Activated T-cell treated with anti-CD3 and anti-CD28 coated beads, Interleukin-2, amount 50 U/mL, for 72 hours (primary cell): ENCODE measurements at regions not wholly inside any gene's neighbourhood (a gene's known extent, or its start where the extent isn't known, plus 50 kb on each side); places are given as distances from the start of the nearest gene placed in this dataset.

Experiments used
- ATAC-seq, 2 donors: fragments of 150-1000 bp; cut with Tn5 transposase; replicated peaks in 1 of 2; 2 replicates each; pipeline ENCODE4 v1.10.0; 2021; ENCODE audit warnings: moderate library complexity in 2 of 2, mild to moderate bottlenecking in 1 of 2
- DNase-seq, 2 donors: peaks; one replicate each; pipeline ENCODE4 v3.0.0; 2021 to 2022; ENCODE audit warnings: mixed read lengths in 1 of 2
- H3K27ac Mint-ChIP-seq: one replicate; pipeline ENCODE4 v1.8.0; 2022; ENCODE audit warnings: mild to moderate bottlenecking, moderate library complexity, mixed read lengths
- H3K27me3 Mint-ChIP-seq: one replicate; pipeline ENCODE4 v1.8.0; 2022; ENCODE audit warnings: low read depth, mixed read lengths
- H3K36me3 Mint-ChIP-seq, 2 donors: one replicate each; pipeline ENCODE4 v1.8.0; 2022; ENCODE audit warnings: mixed read lengths in 2 of 2, mild to moderate bottlenecking in 1 of 2; ENCODE audit not compliant: insufficient read depth in 2 of 2
- H3K4me1 Mint-ChIP-seq: one replicate; pipeline ENCODE4 v1.8.0; 2022; ENCODE audit warnings: low read depth, mixed read lengths
- H3K4me3 Mint-ChIP-seq, 2 donors: one replicate each; pipeline ENCODE4 v1.8.0; 2022; ENCODE audit warnings: mild to moderate bottlenecking in 2 of 2, mixed read lengths in 2 of 2, moderate library complexity in 2 of 2
- H3K9me3 Mint-ChIP-seq, 2 donors: one replicate each; pipeline ENCODE4 v1.8.0; 2022; ENCODE audit warnings: mixed read lengths in 2 of 2

DNA sequence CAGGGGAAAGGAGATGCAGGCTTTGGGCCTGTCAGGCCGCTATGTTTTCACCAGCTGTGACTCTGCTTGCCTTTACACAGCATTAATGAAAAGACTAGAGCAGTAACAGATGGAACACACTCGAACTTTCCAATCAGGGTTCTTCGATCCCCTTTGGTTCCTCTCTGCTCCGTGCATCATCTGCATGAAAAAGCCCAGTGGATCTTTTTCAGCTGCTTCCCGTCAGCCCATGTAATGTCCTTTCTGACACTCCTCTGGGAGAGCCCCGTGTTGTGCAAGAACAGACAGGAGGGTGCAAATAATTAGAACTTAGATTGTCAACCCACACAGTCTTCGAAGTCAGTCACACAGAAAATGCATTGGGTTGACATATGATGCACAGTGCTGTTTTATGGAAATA lies 448.9 kb upstream of the ZNF462 start:
- ATAC-seq: no peak
- DNase-seq: no peak

DNA sequence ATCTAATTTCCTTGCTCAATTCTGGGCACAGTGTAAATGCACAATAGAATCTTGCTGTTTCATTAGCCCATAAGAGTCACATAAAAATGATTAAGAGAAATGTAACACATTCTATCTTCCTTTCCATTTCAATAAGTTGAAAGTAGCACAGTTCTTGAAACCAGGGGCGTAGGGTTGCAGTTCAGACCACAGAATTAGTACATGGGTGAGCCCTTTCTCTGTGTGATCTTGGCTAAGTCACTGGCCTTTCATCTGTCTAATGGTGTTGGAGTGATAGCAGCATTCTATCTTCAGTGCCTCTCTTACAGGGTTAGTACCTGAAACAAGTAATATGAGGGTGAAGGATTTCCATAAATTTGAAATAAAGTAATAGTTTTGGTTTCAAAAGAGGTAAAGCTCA lies 445.3 kb upstream of the ZNF462 start:
- no peak overlapping the region for H3K27ac Mint-ChIP-seq
- peaks cover 4 to 9% of the 10 kb centered on the region in 2 donors for H3K9me3 Mint-ChIP-seq
- peaks cover 25% of the 10 kb centered on the region for H3K4me1 Mint-ChIP-seq
- ATAC-seq (peak in 1 of 2 donors; percentile 14), DNase-seq (no peak)
- no peak overlapping the region for H3K4me3 Mint-ChIP-seq
- H3K36me3 Mint-ChIP-seq: no peaks in the 10 kb centered on the region
- no peaks in the 10 kb centered on the region for H3K27me3 Mint-ChIP-seq

More for the DNA sequence above, 448.9 kb upstream of the ZNF462 start:
- Mint-ChIP-seq H3K27me3 (no peaks in the 10 kb centered on the region), H3K36me3 (no peaks in the 10 kb centered on the region), H3K9me3 (peaks cover 0 to 9% of the 10 kb centered on the region in 2 donors), H3K27ac (no peak overlapping the region), H3K4me3 (no peak overlapping the region), H3K4me1 (no peaks in the 10 kb centered on the region)

DNA sequence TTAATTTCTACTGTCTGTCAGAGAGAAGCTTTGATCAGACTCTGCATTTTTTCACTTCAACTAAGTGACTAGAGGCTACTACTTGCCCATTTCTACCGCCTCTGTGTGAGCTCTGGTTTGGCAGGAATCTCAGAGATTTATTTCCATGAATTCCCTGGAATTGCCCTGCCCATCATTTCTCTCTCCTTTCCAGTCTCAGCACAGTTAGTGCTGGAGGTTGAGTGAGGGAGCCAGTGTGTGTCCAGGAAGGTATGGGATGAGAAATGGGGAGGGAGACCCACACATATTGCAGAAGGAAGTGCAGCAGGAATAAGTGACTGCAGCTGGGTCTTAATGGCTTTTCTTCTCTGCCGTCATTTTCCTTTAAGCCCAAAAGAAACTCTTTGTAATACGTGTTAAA lies 443.1 kb upstream of the ZNF462 start:
- Mint-ChIP-seq H3K4me3 (no peak overlapping the region), H3K36me3 (peaks cover 0 to 2% of the 10 kb centered on the region in 2 donors), H3K4me1 (peaks cover 25% of the 10 kb centered on the region), H3K27ac (no peak overlapping the region), H3K9me3 (peaks cover 5 to 13% of the 10 kb centered on the region in 2 donors), H3K27me3 (no peaks in the 10 kb centered on the region)
- no peak for DNase-seq
- ATAC-seq: no peak

DNA sequence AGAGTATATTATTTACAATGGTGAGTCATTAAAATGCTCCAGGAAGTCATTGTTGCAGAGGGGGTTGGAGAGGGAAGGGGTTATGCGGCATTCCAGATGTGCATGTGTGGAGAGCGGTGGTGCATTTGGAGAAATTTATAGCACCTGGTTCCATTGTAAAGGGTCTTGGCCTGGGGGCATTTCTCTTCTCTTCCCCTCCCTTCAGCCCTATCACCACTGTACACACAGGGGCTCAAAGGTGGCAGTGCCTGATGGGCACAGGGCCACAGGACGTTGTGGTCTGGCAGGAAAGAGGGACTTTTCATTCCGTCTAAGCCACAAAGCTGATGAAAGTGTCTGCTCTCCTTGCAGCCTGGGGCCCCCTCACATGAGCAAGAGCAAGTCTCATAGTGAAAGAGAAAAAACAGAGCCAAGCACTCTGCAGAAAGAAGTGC lies 442.4 kb upstream of the ZNF462 start:
- Mint-ChIP-seq H3K27me3 (no peaks in the 10 kb centered on the region), H3K36me3 (peaks cover 0 to 2% of the 10 kb centered on the region in 2 donors), H3K9me3 (peaks cover 5 to 13% of the 10 kb centered on the region in 2 donors), H3K27ac (no peak overlapping the region), H3K4me3 (peak overlapping the region; percentile 6 to 53), H3K4me1 (peaks cover 25% of the 10 kb centered on the region)
- DNase-seq (peak; percentile 20 to 55), ATAC-seq (peak; percentile 77 to 80)

DNA sequence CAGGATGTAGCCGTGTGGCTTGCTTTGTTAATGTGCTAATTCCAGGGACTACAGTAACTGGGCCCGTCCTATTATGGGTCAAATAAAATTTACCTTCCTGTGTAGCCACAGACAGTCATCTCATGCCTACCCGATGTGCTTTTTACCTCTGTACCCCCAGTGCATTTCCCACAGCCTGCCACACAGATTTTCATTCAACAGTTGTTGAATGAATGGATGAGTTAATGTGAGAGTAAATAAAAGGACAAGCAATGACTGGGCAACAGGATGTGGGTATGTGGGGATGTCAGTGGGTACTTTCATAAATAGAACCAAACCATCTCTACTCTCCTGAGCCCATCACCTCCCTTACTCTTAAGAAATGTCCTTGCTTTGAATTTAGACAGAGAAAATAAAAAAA lies 441.2 kb upstream of the ZNF462 start:
- no peak overlapping the region for H3K27ac Mint-ChIP-seq
- peaks cover 5 to 10% of the 10 kb centered on the region in 2 donors for H3K9me3 Mint-ChIP-seq
- no peaks in the 10 kb centered on the region for H3K27me3 Mint-ChIP-seq
- peaks cover 0 to 2% of the 10 kb centered on the region in 2 donors for H3K36me3 Mint-ChIP-seq
- DNase-seq (peak; percentile 12 to 43), ATAC-seq (peak; percentile 66 to 72)
- H3K4me3 Mint-ChIP-seq: no peak overlapping the region
- H3K4me1 Mint-ChIP-seq: peaks cover 25% of the 10 kb centered on the region

DNA sequence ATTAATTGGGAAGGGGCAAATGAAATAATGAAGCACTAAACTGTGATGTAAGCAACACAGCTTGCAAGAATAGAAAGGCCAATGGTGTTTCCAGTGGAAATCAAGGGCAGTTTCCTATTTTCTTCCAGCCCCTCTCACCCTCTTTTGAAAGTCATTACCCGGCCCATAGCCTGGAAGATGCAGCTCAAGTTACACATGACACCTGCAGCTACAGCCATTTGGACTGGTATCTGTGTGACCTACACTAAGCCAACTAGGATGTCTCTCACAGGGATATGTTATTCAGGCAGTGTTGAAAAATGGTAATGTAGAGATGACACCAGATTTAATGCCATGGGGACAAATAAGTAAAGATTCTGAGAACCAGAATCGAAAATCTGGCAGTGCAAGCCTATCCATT lies 439.4 kb upstream of the ZNF462 start:
- peaks cover 5% of the 10 kb centered on the region in 2 donors for H3K9me3 Mint-ChIP-seq
- peaks cover 25% of the 10 kb centered on the region for H3K4me1 Mint-ChIP-seq
- H3K27ac Mint-ChIP-seq: no peak overlapping the region
- DNase-seq: no peak
- no peak for ATAC-seq
- H3K4me3 Mint-ChIP-seq: no peak overlapping the region
- H3K36me3 Mint-ChIP-seq: peaks cover 0 to 2% of the 10 kb centered on the region in 2 donors
- H3K27me3 Mint-ChIP-seq: no peaks in the 10 kb centered on the region

DNA sequence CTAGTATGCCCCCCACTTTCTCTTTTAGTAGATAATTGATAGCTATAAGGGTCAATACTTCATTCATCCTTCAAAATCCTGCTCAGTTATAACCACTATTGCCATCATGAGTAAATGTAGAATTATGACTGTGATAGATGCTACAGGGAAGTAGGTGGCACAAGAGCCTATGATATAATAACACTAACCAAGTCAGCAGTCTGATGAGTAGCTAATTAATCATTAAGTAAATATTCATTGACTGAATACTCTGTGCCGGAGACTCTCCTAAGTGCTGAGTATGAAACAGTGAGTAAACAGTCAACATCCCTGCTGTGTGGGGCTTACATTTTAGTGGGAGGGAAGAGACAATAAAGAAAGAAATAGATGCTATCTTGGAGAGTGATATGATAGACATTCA lies 430.3 kb upstream of the ZNF462 start:
- H3K9me3 Mint-ChIP-seq: peaks cover 7 to 12% of the 10 kb centered on the region in 2 donors
- H3K36me3 Mint-ChIP-seq: no peaks in the 10 kb centered on the region
- H3K4me1 Mint-ChIP-seq: no peaks in the 10 kb centered on the region
- no peak overlapping the region for H3K4me3 Mint-ChIP-seq
- H3K27ac Mint-ChIP-seq: no peak overlapping the region
- no peak for DNase-seq
- H3K27me3 Mint-ChIP-seq: no peaks in the 10 kb centered on the region
- ATAC-seq: no peak

DNA sequence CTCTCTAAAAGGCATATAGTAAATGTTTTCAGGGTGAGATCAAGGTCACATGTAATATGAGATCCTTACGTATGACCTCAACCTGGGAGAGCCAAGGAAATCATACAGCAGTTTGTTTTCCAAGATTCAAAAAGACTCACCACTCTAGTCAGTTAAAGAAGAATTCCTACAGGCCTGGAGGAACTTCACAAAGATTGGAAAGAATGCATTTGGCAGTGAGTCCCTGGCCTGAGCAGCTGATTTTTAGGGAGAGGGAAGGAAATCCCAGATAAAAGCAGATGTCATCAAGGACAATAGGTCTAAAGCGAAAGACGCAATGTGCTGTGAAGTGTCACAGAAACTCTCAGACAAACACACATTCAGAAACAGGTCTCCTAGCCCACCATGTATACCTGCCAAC lies 424.0 kb upstream of the ZNF462 start:
- ATAC-seq (no peak), DNase-seq (no peak)
- H3K4me1 Mint-ChIP-seq: no peaks in the 10 kb centered on the region
- H3K9me3 Mint-ChIP-seq: peaks cover 7 to 12% of the 10 kb centered on the region in 2 donors
- H3K4me3 Mint-ChIP-seq: no peak overlapping the region
- H3K27me3 Mint-ChIP-seq: no peaks in the 10 kb centered on the region
- no peak overlapping the region for H3K27ac Mint-ChIP-seq
- peaks cover 0 to 2% of the 10 kb centered on the region in 2 donors for H3K36me3 Mint-ChIP-seq

DNA sequence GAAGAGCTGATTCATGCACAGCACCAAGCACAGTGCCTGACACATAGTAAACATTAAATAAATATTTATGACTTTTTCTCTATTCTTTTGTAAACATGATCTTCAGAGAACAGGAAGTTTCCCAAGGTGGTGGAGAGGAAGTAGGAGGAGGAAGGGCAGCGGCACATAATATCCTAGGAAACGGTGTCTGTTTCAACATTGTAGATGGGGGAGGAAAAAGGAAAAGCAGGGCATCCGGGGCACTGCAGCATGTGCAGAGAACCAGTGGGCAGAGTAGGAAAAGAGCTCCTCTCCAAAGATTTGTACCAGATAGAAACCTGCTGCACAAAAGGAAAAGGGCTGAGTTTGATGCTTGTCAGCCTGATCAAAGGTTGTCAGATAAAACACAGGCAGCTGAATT lies 421.7 kb upstream of the ZNF462 start:
- H3K27ac Mint-ChIP-seq: no peak overlapping the region
- ATAC-seq (no peak), DNase-seq (no peak)
- peaks cover 0 to 2% of the 10 kb centered on the region in 2 donors for H3K36me3 Mint-ChIP-seq
- no peak overlapping the region for H3K4me3 Mint-ChIP-seq
- H3K9me3 Mint-ChIP-seq: peaks cover 7 to 12% of the 10 kb centered on the region in 2 donors
- no peaks in the 10 kb centered on the region for H3K27me3 Mint-ChIP-seq
- no peaks in the 10 kb centered on the region for H3K4me1 Mint-ChIP-seq

DNA sequence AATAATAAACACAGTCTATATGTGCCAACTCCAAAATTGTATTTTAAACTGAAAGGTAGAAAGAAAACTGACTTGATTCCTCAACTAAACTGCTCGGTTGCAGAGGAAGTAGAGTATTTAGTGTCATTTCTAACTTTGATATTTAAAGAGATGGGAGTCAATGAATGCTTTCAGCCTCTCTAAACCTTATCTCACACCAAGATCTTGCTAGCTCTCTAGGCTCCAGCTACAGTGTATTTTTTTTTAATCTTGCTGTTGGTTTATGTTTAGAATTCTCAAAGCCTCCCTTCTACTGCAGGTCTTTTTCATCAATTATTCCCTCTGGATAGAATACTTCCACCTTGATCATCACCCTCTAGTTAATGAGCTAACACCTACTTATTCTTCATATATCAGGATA lies 419.4 kb upstream of the ZNF462 start:
- no peak for ATAC-seq
- Mint-ChIP-seq H3K4me3 (no peak overlapping the region), H3K9me3 (peaks cover 7 to 9% of the 10 kb centered on the region in 2 donors), H3K4me1 (no peaks in the 10 kb centered on the region), H3K36me3 (peaks cover 0 to 2% of the 10 kb centered on the region in 2 donors), H3K27ac (no peak overlapping the region), H3K27me3 (no peaks in the 10 kb centered on the region)
- DNase-seq: no peak

DNA sequence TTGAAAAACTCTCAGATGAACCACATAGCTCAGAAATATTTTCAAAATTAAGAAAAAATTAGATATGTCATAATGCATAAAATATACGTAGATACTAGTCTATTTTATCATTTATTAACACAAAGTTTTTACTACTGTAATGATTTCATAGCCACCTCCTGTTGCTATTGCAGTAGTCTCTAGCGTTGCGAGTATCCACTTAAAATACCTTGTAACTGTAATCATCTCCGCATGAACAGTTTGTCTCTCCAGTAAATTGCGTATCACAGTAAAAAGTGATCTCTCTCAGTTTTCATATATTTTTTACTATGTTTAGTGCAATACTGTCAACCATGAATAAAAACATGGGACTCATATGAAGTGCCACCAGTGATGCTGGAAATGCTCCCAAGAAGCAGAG lies 417.9 kb upstream of the ZNF462 start:
- no peaks in the 10 kb centered on the region for H3K4me1 Mint-ChIP-seq
- peaks cover 5 to 8% of the 10 kb centered on the region in 2 donors for H3K9me3 Mint-ChIP-seq
- H3K36me3 Mint-ChIP-seq: no peaks in the 10 kb centered on the region

DNA sequence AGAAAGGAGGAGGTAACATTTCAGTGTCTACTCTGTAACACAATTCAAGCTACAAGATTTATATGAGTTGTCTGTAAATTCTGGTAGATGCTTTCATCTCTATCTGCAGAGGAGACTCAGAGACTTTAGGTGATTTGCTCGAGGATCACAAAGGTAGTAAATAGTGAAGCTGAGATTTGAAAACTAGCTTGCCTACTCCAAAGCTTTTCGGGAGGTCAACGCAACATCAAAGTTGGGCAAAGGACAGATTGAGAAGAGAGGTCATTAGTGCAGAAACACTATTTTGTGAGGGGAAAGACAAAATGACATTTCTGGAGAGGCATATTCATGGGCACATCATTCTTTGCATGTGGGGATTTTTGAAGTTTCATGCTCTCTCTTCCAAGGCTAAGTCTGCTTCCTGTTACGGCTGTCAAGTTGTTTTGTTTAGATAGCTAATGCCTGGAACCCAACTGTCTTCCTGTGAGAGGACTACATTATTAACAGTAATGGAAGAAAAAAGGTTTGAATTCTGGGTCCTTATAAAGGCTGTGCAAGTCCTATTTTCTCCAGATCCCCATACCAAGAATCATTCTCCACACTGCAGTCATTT lies 413.5 kb upstream of the ZNF462 start:
- Mint-ChIP-seq H3K9me3 (peaks cover 0 to 10% of the 10 kb centered on the region in 2 donors), H3K27ac (no peak overlapping the region), H3K36me3 (no peaks in the 10 kb centered on the region), H3K27me3 (no peaks in the 10 kb centered on the region), H3K4me1 (no peaks in the 10 kb centered on the region), H3K4me3 (no peak overlapping the region)
- no peak for DNase-seq
- no peak for ATAC-seq

More for the DNA sequence above, 417.9 kb upstream of the ZNF462 start:
- ATAC-seq (no peak), DNase-seq (no peak)
- Mint-ChIP-seq H3K4me3 (no peak overlapping the region), H3K27ac (no peak overlapping the region), H3K27me3 (no peaks in the 10 kb centered on the region)

DNA sequence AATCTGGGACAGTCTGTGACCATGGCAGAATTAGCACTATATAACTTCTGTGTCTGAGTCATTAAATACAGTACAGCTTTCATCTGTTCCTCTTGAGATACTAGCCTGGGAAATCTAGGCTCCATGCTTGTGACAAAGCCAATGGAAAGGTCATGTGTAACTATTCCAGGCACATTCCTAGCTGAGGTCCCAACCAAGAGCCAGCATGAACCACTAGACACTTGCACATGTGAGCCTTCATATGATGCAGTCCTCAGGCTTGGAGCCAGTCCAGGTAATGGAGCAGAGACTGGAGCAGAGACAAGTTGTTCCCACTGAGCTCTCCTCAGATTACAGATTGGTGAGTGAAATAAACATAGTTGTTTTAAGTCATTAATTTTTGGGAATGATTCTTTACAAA lies 412.4 kb upstream of the ZNF462 start:
- DNase-seq: no peak
- H3K4me1 Mint-ChIP-seq: no peaks in the 10 kb centered on the region
- no peak overlapping the region for H3K4me3 Mint-ChIP-seq
- H3K27me3 Mint-ChIP-seq: no peaks in the 10 kb centered on the region
- peaks cover 0 to 10% of the 10 kb centered on the region in 2 donors for H3K9me3 Mint-ChIP-seq
- ATAC-seq: no peak
- H3K36me3 Mint-ChIP-seq: no peaks in the 10 kb centered on the region
- no peak overlapping the region for H3K27ac Mint-ChIP-seq

DNA sequence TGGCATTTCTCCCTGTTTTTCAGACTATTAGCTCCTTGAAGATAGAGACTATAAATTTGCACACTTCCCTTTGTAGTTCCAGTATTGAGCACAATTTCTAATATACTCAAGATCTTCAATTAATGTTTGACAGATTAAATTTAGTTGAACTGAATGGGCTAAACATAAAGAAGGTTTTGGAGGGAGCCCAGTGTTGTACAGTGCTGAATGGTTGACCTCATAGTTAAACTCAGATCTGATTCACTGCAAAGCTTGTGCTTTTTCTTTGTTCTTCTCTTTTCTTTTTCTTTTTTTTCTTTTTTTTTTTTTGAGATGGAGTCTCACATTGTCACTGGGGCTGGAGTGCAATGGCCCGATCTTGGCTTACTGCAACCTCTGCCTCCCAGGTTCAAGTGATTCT lies 411.7 kb upstream of the ZNF462 start:
- DNase-seq (no peak), ATAC-seq (no peak)
- H3K4me3 Mint-ChIP-seq: no peak overlapping the region
- no peaks in the 10 kb centered on the region for H3K27me3 Mint-ChIP-seq
- H3K36me3 Mint-ChIP-seq: no peaks in the 10 kb centered on the region
- no peaks in the 10 kb centered on the region for H3K4me1 Mint-ChIP-seq
- H3K27ac Mint-ChIP-seq: no peak overlapping the region
- peaks cover 0 to 13% of the 10 kb centered on the region in 2 donors for H3K9me3 Mint-ChIP-seq
